Ureter (tissue), 1 donor: ENCODE measurements at regions not wholly inside any gene's neighbourhood (a gene's known extent, or its start where the extent isn't known, plus 50 kb on each side); places are given as distances from the start of the nearest gene placed in this dataset.

Experiments used
- DNase-seq: peaks from one replicate; pipeline ENCODE4 v3.0.0-alpha.2; 2020; ENCODE audit warnings: low spot score
- donor health status: DM: yes; HTN: yes; CAD: no.

GRCh38 chr2:147468963-147469362 is 375.9 kb upstream of the ACVR2A start:
- no peak for DNase-seq

- no peak for DNase-seq
Observed at GRCh38 chr2:147468349-147468748, 376.5 kb upstream of the ACVR2A start.

- no peak for DNase-seq
Observed at GRCh38 chr2:147467441-147467840, 377.4 kb upstream of the ACVR2A start.

- DNase-seq, result no peak
Observed at GRCh38 chr2:147464737-147465357, 380.0 kb upstream of the ACVR2A start.

GRCh38 chr2:147463881-147464520 is 380.8 kb upstream of the ACVR2A start:
- DNase-seq, result no peak

GRCh38 chr2:147460155-147460554 is 384.7 kb upstream of the ACVR2A start:
- no peak for DNase-seq

- no peak for DNase-seq
Observed at GRCh38 chr2:147456779-147457178, 388.1 kb upstream of the ACVR2A start.

GRCh38 chr2:147451902-147452515 is 392.8 kb upstream of the ACVR2A start:
- DNase-seq, result no peak

- no peak for DNase-seq
Observed at GRCh38 chr2:147450661-147451510, 393.9 kb upstream of the ACVR2A start.

DNA sequence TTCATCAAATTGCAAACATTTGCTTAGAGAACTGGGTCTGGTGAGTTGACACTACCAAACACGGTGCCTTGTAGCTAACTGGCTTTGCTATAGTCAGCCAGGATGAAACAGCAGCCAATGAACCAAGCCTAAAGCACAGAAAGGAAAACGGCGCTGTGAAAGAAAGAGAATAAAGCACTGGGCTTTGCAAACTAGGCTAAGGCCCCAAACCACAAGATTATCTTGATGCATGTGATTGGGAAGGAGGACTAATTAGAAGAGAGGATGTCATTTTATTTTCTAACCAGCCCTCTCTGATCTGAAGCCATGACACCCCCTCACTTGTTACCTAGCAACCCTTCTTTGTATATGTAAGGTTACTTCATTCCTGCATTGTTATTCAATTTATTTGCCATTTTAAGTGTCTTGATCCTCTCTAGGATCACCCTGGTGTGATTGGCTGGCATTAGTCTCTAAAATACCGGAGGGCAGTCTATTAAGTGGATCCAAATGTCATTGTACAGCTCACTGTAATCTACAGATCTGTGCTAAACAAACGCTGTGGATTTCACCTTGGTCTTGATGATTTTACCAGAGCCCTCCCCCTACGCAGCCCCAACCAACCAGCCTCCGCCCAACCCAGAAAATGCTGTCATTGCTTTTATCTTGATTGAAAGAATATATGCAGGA is 395.4 kb upstream of the ACVR2A start:
- no peak for DNase-seq

DNA sequence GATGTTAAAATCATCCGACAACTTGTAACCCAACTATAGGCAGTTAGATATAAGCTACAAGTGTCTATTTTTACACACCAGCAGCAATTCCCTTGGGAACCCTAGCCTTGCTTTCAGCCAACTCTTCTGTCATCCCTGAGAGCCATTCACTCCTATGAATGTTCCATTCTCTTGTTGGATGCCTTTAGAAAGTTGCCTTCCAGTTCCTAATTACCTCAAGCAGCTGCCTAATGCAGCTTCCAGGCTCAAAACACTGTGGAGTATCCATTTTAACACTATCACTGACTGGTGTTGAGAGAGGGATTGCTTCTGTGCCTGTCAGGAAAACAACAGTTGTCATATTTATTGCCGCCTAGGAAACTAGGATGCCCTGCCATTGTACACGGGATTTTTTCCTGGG is 402.0 kb upstream of the ACVR2A start:
- no peak for DNase-seq

DNA sequence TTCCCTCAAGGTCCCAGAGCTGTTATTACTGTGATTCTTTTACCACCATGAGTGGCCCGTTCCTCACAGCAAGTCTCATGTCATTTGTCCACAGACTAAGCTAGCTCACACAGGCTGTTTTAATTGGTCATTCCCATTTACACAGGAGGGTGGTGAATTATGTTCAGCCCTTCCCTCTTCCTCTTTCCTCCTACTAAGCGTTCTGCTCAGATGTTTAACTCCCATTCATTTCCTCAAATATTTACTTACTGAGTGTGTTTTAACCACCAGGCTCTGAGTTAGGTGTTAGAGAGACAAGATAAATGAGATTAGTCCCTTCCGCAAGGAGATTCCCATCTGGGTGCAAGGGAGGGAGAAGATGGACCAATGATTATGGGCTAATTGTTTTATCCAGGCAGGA is 403.6 kb upstream of the ACVR2A start:
- DNase-seq, result no peak

DNA sequence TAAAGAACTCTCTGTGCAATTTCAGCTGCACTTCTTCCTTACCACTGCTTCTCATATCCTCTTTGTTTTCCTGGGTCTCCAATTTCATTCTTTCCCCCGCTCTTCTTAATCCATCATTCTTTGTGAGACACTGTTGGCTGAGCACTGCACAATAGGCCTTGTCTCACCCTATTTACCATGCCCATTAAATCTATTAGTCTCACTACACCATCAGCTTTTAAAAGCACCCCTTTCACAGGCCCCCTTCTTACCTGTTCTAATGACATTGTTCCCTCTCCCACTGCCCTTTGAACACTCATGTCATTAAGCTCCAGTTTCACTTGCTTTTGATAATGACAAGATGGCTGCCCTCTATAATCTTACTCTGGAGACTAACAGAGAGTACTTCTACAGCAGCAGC is 404.1 kb upstream of the ACVR2A start:
- DNase-seq, result no peak

DNA sequence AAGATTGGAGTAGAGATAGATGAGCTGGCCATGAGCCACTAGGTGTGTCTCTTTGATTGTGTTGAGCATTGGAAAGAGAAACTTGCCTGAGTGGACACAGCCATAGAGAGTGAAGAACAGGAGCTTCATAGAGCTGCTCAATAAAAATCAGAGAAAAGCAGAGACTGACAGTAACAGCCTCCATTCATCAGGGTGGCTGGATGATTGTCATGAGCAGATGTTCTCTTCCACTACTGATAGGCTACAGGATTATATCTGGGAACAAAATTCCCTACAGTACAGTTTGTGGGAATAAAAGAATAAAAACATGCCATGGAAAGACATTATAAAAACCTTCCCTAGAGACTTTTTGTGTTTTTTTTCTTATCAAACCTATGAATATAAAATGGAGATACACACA is 404.8 kb upstream of the ACVR2A start:
- DNase-seq, result no peak

- DNase-seq, result no peak
Observed at GRCh38 chr2:147438882-147439281, 405.9 kb upstream of the ACVR2A start.

DNA sequence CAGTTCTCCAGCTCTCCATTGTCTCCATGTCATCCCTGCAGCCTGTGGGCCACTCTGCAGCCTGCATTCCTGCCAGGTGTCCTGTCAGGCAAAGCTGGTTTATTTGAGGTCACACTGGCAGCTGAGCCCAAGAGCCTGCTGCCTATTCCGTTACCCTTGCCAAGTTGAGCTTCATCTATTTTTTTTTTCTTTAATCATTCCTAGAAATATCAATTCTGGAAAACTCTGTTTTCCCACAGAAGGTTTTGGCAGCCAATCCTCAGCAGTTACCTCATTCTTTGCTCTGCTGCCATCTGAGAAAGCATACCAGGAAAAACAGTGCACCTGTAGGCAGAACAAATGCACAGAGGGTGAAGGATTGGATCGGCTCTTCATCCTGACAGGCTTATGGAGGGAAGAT is 411.0 kb upstream of the ACVR2A start:
- DNase-seq, result no peak

GRCh38 chr2:147430408-147430807 is 414.4 kb upstream of the ACVR2A start:
- DNase-seq, result no peak

DNA sequence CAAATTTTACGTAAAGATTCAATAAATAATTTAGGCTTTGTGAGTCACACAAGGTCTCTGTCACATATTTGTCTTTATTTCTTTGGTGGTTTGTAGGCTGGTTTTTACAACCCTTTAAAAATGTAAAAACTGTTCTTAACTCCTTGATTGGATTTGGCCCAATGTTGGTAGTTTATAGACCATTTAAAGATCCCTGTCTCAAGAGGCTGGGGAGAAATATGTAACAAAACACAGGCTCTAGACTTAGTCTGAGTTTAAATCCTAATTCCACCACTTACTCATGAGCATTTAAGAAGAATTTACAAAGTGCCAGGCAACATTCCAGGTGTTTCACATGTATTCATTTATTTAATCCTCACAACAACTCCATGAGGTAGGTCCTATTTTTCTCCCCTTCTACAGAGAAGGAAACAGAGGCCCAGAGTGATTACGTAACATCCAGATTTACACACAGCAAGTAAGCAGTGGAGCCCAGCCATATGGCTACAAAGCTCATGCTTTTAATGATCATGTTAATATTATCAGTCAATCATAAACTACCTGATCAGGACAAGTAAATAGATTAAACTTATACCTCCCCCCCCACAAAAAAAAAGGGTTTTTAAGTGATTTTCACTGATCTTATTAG is 416.6 kb upstream of the ACVR2A start:
- DNase-seq, result no peak

- DNase-seq, result no peak
Observed at GRCh38 chr2:147425437-147426029, 419.3 kb upstream of the ACVR2A start.

DNA sequence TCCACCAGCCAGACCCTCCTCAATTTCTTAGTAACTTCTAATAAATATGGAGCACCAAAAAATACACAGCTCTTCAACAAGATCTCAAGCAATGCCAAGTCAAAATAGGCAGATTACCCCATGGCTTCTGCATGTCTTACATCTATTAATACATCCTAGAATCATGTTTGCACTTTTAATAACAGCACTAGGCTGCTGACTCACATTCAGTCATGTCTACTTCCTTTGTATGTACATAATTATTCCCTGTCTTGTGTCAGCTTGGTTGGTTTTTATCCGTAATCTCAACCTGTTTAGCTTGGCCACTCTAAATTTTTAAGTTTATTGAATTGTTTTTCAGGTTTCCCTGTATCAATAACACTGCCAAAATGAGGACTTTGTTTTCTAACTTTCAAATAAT is 420.1 kb upstream of the ACVR2A start:
- DNase-seq, result no peak
